Panc1 (cell line): ENCODE measurements at regions not wholly inside any gene's neighbourhood (a gene's known extent, or its start where the extent isn't known, plus 50 kb on each side); places are given as distances from the start of the nearest gene placed in this dataset.
"Not testable (repeated sequence)": the region's sequence is repeated elsewhere in the genome, so short reads cannot be mapped to it uniquely, and the experiment has no call there.

Source experiments
- ATAC-seq: fragments of 200-7000 bp; cut with Tn5 transposase; 2 replicates; pipeline ENCODE4 v1.9.1; 2020; ENCODE audit warnings: mild to moderate bottlenecking, moderate library complexity
- BruUV-seq: library from RNA; stranded (reverse); fragments of 400-500 nt; replicated peaks from 2 replicates; lab custom pipeline; 2021; lab: Mats Ljungman, UMichigan
- CTCF ChIA-PET: fragments of 300-600 bp; sonication (Branson Sonifier 250); formaldehyde crosslinking; loops from one replicate; lab custom pipeline; 2022; ENCODE audit warnings: antibody characterized with exemption; lab: Charles Lee
- POLR2A ChIA-PET: fragments of 300-600 bp; sonication (Branson Sonifier 250); formaldehyde crosslinking; loops from one replicate; lab custom pipeline; 2022; ENCODE audit warnings: antibody characterized with exemption; lab: Charles Lee
- DNase-seq: peaks from one replicate; pipeline ENCODE4 v3.0.0-alpha.2; 2010; ENCODE audit warnings: low read depth, low spot score
- H3K27ac ChIP-seq: 2 replicates; pipeline ENCODE4 v1.5.1; 2011; ENCODE audit warnings: mild to moderate bottlenecking, low read length, inconsistent platforms
- H3K27me3 ChIP-seq: fragments of 200-500 bp; sonication (Bioruptor generic); 2 replicates; pipeline ENCODE4 v1.6.0; 2014; ENCODE audit warnings: low read length, inconsistent platforms; ENCODE audit not compliant: control insufficient read depth, insufficient read depth
- H3K36me3 ChIP-seq: fragments of 200-500 bp; sonication (Bioruptor generic); 2 replicates; pipeline ENCODE4 v1.5.1; 2014; ENCODE audit warnings: inconsistent platforms, mild to moderate bottlenecking, low read length, moderate library complexity; ENCODE audit not compliant: control insufficient read depth, insufficient read depth
- H3K4me1 ChIP-seq: 2 replicates; pipeline ENCODE4 v1.5.1; 2011; ENCODE audit warnings: inconsistent platforms, mild to moderate bottlenecking, low read length, moderate library complexity; ENCODE audit not compliant: control insufficient read depth, insufficient read depth
- H3K4me3 ChIP-seq, 2 experiments: 2 replicates each; pipeline ENCODE4 v1.5.1; 2011 to 2012; ENCODE audit warnings: low read depth in 2 of 2, low read length in 2 of 2, mild to moderate bottlenecking in 2 of 2, inconsistent platforms in 1 of 2, moderate library complexity in 1 of 2
- H3K9me3 ChIP-seq: fragments of 200-500 bp; sonication (Bioruptor generic); 2 replicates; pipeline ENCODE4 v1.5.1; 2014; ENCODE audit warnings: low read depth, mild to moderate bottlenecking, inconsistent platforms, low read length, moderate library complexity; ENCODE audit not compliant: control insufficient read depth, insufficient read depth
- CTCF ChIP-seq: fragments of 450-650 bp; IDR thresholded peaks from 2 replicates; pipeline ENCODE4 v1.5.1; 2017; ENCODE audit warnings: mild to moderate bottlenecking
- POLR2AphosphoS5 ChIP-seq: IDR thresholded peaks from 2 replicates; pipeline ENCODE4 v1.6.1; 2012; ENCODE audit warnings: mild to moderate bottlenecking, low read depth, low read length, moderate library complexity
- SIN3A ChIP-seq: IDR thresholded peaks from 2 replicates; pipeline ENCODE4 v1.6.1; 2012; ENCODE audit warnings: low read depth, mild to moderate bottlenecking, low read length, moderate library complexity, borderline replicate concordance; ENCODE audit not compliant: insufficient read depth
- TCF7L2 ChIP-seq: IDR thresholded peaks from 2 replicates; pipeline ENCODE4 v1.6.1; 2011; ENCODE audit warnings: mild to moderate bottlenecking, low read depth, low read length, inconsistent platforms
- in situ Hi-C: cut with HindIII; loops from 2 replicates; pipeline ENCODE4 v1.10.0; 2016; ENCODE audit warnings: low sequenced_read_pairs, low pct_unique_long_range_greater_than_20kb
- intact Hi-C: fragments of 100-400 bp; cut with micrococcal nuclease; formaldehyde crosslinking; loops from one replicate; pipeline ENCODE4 v1.10.0; 2022; ENCODE audit not compliant: unreplicated experiment
- TF ChIP-seq, protein P1 (sequence below), 2 experiments: IDR thresholded peaks; 2 replicates each; pipeline ENCODE4 v1.6.1; 2011 to 2012; ENCODE audit warnings: low read depth in 2 of 2, control low read depth in 1 of 2, low read length in 1 of 2, mild to moderate bottlenecking in 1 of 2, moderate library complexity in 1 of 2; ENCODE audit not compliant: insufficient read depth in 1 of 2

DNA sequence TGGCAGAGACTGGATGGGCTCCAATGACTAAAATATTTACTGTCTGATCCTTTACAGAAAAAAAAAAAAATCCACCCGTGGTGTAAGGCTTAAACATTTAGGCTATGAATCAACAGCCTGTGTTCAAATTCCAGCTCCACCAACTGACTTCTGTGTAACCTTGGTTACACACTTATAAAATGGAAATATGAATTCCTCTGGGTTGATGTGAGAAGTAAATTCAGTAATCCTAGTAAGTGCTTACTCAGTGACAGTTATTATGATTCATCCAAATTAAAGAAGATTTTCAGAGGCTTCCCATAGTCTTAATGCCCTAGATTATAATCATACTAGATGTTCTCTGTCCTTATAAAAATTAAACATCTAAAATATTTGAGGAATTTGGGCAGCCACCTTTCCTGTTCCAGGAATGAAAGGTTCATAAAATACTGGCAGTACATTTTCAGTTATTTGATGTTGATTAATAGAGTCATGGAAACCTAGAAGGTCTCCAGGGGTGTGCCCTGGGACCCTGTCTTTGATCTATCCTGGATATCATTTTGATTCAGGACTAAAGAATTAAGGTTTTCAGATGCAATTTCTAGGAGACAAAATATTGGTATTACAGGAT is 180.3 kb upstream of the ZNF217 start:
- H3K27ac ChIP-seq: peak overlapping the region; percentile 100
- no peaks in the 10 kb centered on the region for H3K27me3 ChIP-seq
- ATAC-seq: peak; percentile 86
- POLR2A ChIA-PET: interaction anchor here (0.5 to 0.8 kb wide), 5 partner anchors 20 to 179 kb away, joined by 3 to 10 read pairs (median 7); no protein-coding TSS in a partner anchor
- no peak overlapping the region for H3K4me3 ChIP-seq
- in situ Hi-C loops (no loop called here), intact Hi-C loops (loop anchor here (1.0 kb wide), 1 partner anchor 32 kb away; no protein-coding TSS in a partner anchor)
- peak; percentile 77; the same call in 1 of the 2 replicates for TF ChIP-seq POLR2AphosphoS5
- TF ChIP-seq, protein P1, sequence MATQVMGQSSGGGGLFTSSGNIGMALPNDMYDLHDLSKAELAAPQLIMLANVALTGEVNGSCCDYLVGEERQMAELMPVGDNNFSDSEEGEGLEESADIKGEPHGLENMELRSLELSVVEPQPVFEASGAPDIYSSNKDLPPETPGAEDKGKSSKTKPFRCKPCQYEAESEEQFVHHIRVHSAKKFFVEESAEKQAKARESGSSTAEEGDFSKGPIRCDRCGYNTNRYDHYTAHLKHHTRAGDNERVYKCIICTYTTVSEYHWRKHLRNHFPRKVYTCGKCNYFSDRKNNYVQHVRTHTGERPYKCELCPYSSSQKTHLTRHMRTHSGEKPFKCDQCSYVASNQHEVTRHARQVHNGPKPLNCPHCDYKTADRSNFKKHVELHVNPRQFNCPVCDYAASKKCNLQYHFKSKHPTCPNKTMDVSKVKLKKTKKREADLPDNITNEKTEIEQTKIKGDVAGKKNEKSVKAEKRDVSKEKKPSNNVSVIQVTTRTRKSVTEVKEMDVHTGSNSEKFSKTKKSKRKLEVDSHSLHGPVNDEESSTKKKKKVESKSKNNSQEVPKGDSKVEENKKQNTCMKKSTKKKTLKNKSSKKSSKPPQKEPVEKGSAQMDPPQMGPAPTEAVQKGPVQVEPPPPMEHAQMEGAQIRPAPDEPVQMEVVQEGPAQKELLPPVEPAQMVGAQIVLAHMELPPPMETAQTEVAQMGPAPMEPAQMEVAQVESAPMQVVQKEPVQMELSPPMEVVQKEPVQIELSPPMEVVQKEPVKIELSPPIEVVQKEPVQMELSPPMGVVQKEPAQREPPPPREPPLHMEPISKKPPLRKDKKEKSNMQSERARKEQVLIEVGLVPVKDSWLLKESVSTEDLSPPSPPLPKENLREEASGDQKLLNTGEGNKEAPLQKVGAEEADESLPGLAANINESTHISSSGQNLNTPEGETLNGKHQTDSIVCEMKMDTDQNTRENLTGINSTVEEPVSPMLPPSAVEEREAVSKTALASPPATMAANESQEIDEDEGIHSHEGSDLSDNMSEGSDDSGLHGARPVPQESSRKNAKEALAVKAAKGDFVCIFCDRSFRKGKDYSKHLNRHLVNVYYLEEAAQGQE (IDR thresholded peaks at IDR 0.05; ENCODE audit: insufficient read depth in 1 of 2, low read depth in 2 of 2, low read length in 1 of 2): 0 out of 4 replicates have a peak, but pooled peaks of 1 of the 2 experiments have one; percentile 23
- no peak for TF ChIP-seq CTCF
- TF ChIP-seq SIN3A: no peak
- peak; percentile 97 for TF ChIP-seq TCF7L2
- H3K36me3 ChIP-seq: no peaks in the 10 kb centered on the region
- BruUV-seq: no TSS peak
- peak; percentile 81 for DNase-seq
- peaks cover 46% of the 10 kb centered on the region for H3K4me1 ChIP-seq
- CTCF ChIA-PET: interaction anchor here (0.6 kb wide), 2 partner anchors 40 to 128 kb away, joined by 3 to 4 read pairs; no protein-coding TSS in a partner anchor
- no peaks in the 10 kb centered on the region for H3K9me3 ChIP-seq

GRCh38 chr20:53773066-53773791 is 179.6 kb upstream of the ZNF217 start:
- BruUV-seq: TSS peak; percentile 95
- H3K36me3 ChIP-seq, DNase-seq, intact Hi-C loops, H3K27me3 ChIP-seq, in situ Hi-C loops, H3K9me3 ChIP-seq, H3K4me3 ChIP-seq: not testable (repeated sequence)
- H3K27ac ChIP-seq: peak overlapping the region; percentile 100
- H3K4me1 ChIP-seq: peaks cover 52% of the 10 kb centered on the region
- CTCF ChIA-PET: interaction anchor here (0.6 to 0.7 kb wide), 3 partner anchors 41 to 154 kb away, joined by 3 to 5 read pairs (median 4); no protein-coding TSS in a partner anchor
- peak; percentile 50 for ATAC-seq
- POLR2A ChIA-PET: interaction anchor here (0.5 to 0.8 kb wide), 5 partner anchors 19 to 178 kb away, joined by 3 to 10 read pairs (median 7); no protein-coding TSS in a partner anchor
